ENCODE measurements at regions not wholly inside any gene's neighbourhood (a gene's known extent, or its start where the extent isn't known, plus 50 kb on each side); places are given as distances from the start of the nearest gene placed in this dataset.

DNA sequence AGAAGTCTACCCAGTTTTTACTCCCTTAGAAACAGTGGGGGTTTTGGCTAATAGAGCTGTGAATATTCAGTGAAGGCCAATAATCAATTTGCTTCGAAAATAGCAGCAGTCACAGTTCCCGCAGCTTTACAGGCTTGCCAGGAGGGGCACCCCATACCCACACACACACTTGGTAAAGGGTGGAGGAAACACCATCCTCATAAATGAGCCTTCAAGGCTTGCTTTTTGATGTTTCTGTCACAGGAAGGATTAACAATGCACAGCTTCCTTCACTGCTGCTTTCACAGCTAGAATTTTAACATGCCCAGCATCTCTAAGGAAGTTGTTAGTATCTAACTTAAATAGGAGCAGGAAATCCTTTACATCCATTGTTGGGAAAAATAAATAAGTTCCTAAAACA is 1247.5 kb upstream of the C9orf72 start:
- TF ChIP-seq, protein P1, sequence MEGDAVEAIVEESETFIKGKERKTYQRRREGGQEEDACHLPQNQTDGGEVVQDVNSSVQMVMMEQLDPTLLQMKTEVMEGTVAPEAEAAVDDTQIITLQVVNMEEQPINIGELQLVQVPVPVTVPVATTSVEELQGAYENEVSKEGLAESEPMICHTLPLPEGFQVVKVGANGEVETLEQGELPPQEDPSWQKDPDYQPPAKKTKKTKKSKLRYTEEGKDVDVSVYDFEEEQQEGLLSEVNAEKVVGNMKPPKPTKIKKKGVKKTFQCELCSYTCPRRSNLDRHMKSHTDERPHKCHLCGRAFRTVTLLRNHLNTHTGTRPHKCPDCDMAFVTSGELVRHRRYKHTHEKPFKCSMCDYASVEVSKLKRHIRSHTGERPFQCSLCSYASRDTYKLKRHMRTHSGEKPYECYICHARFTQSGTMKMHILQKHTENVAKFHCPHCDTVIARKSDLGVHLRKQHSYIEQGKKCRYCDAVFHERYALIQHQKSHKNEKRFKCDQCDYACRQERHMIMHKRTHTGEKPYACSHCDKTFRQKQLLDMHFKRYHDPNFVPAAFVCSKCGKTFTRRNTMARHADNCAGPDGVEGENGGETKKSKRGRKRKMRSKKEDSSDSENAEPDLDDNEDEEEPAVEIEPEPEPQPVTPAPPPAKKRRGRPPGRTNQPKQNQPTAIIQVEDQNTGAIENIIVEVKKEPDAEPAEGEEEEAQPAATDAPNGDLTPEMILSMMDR (IDR thresholded peaks at IDR 0.05), result no peak
- no peak for TF ChIP-seq POLR2A (IDR thresholded peaks at IDR 0.05)
